ENCODE measurements at regions not wholly inside any gene's neighbourhood (a gene's known extent, or its start where the extent isn't known, plus 50 kb on each side); places are given as distances from the start of the nearest gene placed in this dataset.
A peak's percentile ranks its signal among the peaks of the same experiment; 100 is the strongest.
"Not testable (repeated sequence)": the region's sequence is repeated elsewhere in the genome, so short reads cannot be mapped to it uniquely, and the experiment has no call there.

DNA sequence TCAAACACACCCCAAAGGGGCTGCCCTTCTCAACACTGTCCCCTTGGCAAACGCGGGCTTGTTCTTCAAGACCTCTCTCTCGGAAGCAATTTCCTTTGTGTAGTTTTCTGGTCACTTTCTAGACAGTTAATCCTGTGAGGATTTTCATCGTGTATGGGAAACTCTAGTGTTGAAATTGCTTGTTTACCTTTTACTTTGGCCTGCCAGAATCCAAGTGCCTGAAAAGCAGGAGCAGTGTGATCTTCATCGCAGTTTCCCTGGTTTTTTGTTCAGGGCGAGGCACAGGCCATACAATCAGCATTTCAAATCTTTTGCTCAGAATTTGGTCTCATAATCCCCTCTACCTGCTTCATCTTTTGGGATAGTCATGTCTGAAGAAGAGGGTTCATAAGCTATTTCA is 115.7 kb upstream of the C9orf72 start:
- ChIA-PET CTCF (no interaction called here), POLR2A (no interaction called here)
- WGBS (ENCODE audit: insufficient coverage) = 100% methylated on average over 6 of the region's 6 CpGs

DNA sequence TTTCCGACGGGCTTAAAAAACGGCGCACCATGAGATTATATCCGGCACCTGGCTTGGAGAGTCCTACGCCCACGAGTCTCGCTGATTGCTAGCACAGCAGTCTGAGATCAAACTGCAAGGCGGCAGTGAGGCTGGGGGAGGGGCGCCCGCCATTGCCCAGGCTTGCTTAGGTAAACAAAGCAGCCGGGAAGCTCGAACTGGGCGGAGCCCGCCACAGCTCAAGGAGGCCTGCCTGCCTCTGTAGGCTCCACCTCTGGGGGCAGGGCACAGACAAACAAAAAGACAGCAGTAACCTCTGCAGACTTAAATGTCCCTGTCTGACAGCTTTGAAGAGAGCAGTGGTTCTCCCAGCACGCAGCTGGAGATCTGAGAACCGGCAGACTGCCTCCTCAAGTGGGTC is 117.5 kb upstream of the C9orf72 start:
- WGBS (ENCODE audit: insufficient coverage) = 100% methylated on average over 2 of the region's 17 CpGs
- DNase-seq; H3K27ac ChIP-seq (ENCODE audit: insufficient read depth in 1 of 2, low read depth in 1 of 2, low read length in 2 of 2, poor library complexity in 1 of 2, severe bottlenecking in 2 of 2): not testable (repeated sequence)

More for the DNA sequence above, 115.7 kb upstream of the C9orf72 start:
- Histone ChIP-seq H3K36me3 (ENCODE audit: control insufficient read depth in 4 of 4, insufficient read depth in 4 of 4, low read length in 3 of 4) (no peaks in the 10 kb centered on the region), H3K27ac (ENCODE audit: insufficient read depth in 1 of 2, low read depth in 1 of 2, low read length in 2 of 2, poor library complexity in 1 of 2, severe bottlenecking in 2 of 2) (no peak overlapping the region), H3K9me3 (ENCODE audit: control extremely low read depth in 1 of 5, control insufficient read depth in 4 of 5, insufficient read depth in 2 of 5, low read depth in 1 of 5, low read length in 4 of 5) (no peaks in the 10 kb centered on the region), H3K4me1 (ENCODE audit: control extremely low read depth in 1 of 4, control insufficient read depth in 4 of 4, insufficient read depth in 4 of 4, low read length in 3 of 4) (no peaks in the 10 kb centered on the region), H3K27me3 (replicated peaks in 2 of 5; ENCODE audit: control insufficient read depth in 4 of 5, insufficient read depth in 5 of 5, low read length in 4 of 5) (no peaks in the 10 kb centered on the region), H3K4me3 (ENCODE audit: control insufficient read depth in 1 of 7, extremely low read depth in 1 of 7, insufficient read depth in 4 of 7, low read depth in 2 of 7, low read length in 6 of 7) (no peak overlapping the region)
- DNase-seq = no peak

DNA sequence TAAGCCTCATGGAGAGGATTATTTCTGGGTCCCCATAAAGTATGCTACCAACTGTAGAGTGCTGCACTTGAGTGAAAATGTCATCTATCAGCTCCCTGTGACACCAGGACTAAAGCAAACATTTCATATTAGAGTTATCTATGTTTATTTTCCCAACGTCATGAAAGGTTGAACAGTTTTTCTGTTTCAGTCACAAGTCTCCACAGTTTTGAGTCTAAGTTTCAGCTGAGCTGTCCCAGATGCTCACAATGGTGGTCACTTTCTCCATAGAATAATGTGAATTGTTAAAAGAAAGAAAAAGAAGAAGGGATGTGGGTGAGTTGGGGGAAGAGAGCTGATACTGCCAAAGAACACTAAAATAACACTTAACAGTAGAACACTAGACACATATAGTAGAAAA is 126.3 kb upstream of the C9orf72 start:
- H3K9me3 ChIP-seq (ENCODE audit: control extremely low read depth in 1 of 5, control insufficient read depth in 4 of 5, insufficient read depth in 2 of 5, low read depth in 1 of 5, low read length in 4 of 5) = no peaks in the 10 kb centered on the region
- no peaks in the 10 kb centered on the region for H3K36me3 ChIP-seq (ENCODE audit: control insufficient read depth in 4 of 4, insufficient read depth in 4 of 4, low read length in 3 of 4)
- no peaks in the 10 kb centered on the region for H3K27me3 ChIP-seq (replicated peaks in 2 of 5; ENCODE audit: control insufficient read depth in 4 of 5, insufficient read depth in 5 of 5, low read length in 4 of 5)
- 100% methylated on average over 1 of the region's 1 CpG for WGBS (ENCODE audit: insufficient coverage)
- DNase-seq = no peak
- ChIA-PET CTCF (interaction anchor here (1.3 kb wide), 1 partner anchor 27 kb away, joined by 3 read pairs; no protein-coding TSS in a partner anchor), POLR2A (no interaction called here)
- H3K4me1 ChIP-seq (ENCODE audit: control extremely low read depth in 1 of 4, control insufficient read depth in 4 of 4, insufficient read depth in 4 of 4, low read length in 3 of 4) = peaks cover 3 to 16% (median 6%) of the 10 kb centered on the region in 4 experiments
- H3K27ac ChIP-seq (ENCODE audit: insufficient read depth in 1 of 2, low read depth in 1 of 2, low read length in 2 of 2, poor library complexity in 1 of 2, severe bottlenecking in 2 of 2) = no peak overlapping the region
- no peak overlapping the region for H3K4me3 ChIP-seq (ENCODE audit: control insufficient read depth in 1 of 7, extremely low read depth in 1 of 7, insufficient read depth in 4 of 7, low read depth in 2 of 7, low read length in 6 of 7)

More for the DNA sequence above, 117.5 kb upstream of the C9orf72 start:
- H3K4me3 ChIP-seq (ENCODE audit: control insufficient read depth in 1 of 7, extremely low read depth in 1 of 7, insufficient read depth in 4 of 7, low read depth in 2 of 7, low read length in 6 of 7); H3K27me3 ChIP-seq (replicated peaks in 2 of 5; ENCODE audit: control insufficient read depth in 4 of 5, insufficient read depth in 5 of 5, low read length in 4 of 5); H3K9me3 ChIP-seq (ENCODE audit: control extremely low read depth in 1 of 5, control insufficient read depth in 4 of 5, insufficient read depth in 2 of 5, low read depth in 1 of 5, low read length in 4 of 5); POLR2A ChIA-PET; H3K4me1 ChIP-seq (ENCODE audit: control extremely low read depth in 1 of 4, control insufficient read depth in 4 of 4, insufficient read depth in 4 of 4, low read length in 3 of 4); H3K36me3 ChIP-seq (ENCODE audit: control insufficient read depth in 4 of 4, insufficient read depth in 4 of 4, low read length in 3 of 4): not testable (repeated sequence)
- CTCF ChIA-PET = interaction anchor here (1.5 kb wide), 1 partner anchor 13 kb away, joined by 4 read pairs; no protein-coding TSS in a partner anchor

DNA sequence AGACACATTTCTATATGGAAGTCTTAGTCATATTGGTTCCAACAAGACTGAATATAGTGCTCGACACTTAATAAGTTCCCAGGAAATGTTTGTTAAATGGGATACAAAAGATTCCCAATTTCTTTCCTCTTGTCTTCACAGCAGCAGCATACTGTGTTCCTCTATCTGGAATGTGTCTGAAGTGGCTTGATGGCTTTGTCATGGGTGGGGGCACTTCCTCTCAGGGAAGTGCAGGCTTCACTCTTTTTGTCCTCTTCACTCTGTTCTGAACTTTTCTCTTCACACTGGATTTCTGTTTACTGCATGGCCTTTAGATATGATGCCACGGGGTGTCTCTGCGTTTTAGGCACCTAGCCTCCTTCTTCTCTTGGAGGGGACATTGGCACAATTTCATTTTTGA is 127.7 kb upstream of the C9orf72 start:
- H3K4me3 ChIP-seq (ENCODE audit: control insufficient read depth in 1 of 7, extremely low read depth in 1 of 7, insufficient read depth in 4 of 7, low read depth in 2 of 7, low read length in 6 of 7) = no peak overlapping the region
- 77% methylated on average over 3 of the region's 3 CpGs for WGBS (ENCODE audit: insufficient coverage)
- H3K36me3 ChIP-seq (ENCODE audit: control insufficient read depth in 4 of 4, insufficient read depth in 4 of 4, low read length in 3 of 4) = no peaks in the 10 kb centered on the region
- H3K27me3 ChIP-seq (replicated peaks in 2 of 5; ENCODE audit: control insufficient read depth in 4 of 5, insufficient read depth in 5 of 5, low read length in 4 of 5) = no peaks in the 10 kb centered on the region
- CTCF ChIA-PET = interaction anchor here (1.3 kb wide), 1 partner anchor 26 kb away, joined by 3 read pairs; no protein-coding TSS in a partner anchor
- H3K4me1 ChIP-seq (ENCODE audit: control extremely low read depth in 1 of 4, control insufficient read depth in 4 of 4, insufficient read depth in 4 of 4, low read length in 3 of 4) = peaks cover 3 to 16% (median 6%) of the 10 kb centered on the region in 4 experiments
- POLR2A ChIA-PET = no interaction called here
- no peak for DNase-seq
- H3K27ac ChIP-seq (ENCODE audit: insufficient read depth in 1 of 2, low read depth in 1 of 2, low read length in 2 of 2, poor library complexity in 1 of 2, severe bottlenecking in 2 of 2) = no peak overlapping the region
- no peaks in the 10 kb centered on the region for H3K9me3 ChIP-seq (ENCODE audit: control extremely low read depth in 1 of 5, control insufficient read depth in 4 of 5, insufficient read depth in 2 of 5, low read depth in 1 of 5, low read length in 4 of 5)

DNA sequence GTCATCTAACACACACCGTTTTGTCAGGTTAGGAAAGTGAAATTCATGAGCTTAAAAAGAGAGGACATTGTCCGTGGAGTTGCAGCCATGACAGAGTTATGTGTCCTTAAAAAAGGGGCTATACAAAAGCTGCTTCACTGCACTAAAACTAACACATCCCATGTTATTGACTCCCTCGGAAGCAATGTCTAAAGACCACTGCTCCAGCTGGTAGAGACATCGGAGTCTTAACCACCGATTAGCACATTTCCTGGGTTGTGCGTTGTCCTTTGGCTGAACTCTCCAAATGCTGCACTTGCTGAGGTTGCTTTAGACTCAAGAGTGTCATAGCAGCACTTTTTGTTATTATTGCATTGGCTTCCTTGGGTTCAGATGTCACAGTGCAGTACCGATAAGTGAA is 128.3 kb upstream of the C9orf72 start:
- Histone ChIP-seq H3K36me3 (ENCODE audit: control insufficient read depth in 4 of 4, insufficient read depth in 4 of 4, low read length in 3 of 4) (no peaks in the 10 kb centered on the region), H3K4me3 (ENCODE audit: control insufficient read depth in 1 of 7, extremely low read depth in 1 of 7, insufficient read depth in 4 of 7, low read depth in 2 of 7, low read length in 6 of 7) (no peak overlapping the region), H3K9me3 (ENCODE audit: control extremely low read depth in 1 of 5, control insufficient read depth in 4 of 5, insufficient read depth in 2 of 5, low read depth in 1 of 5, low read length in 4 of 5) (no peaks in the 10 kb centered on the region), H3K27me3 (replicated peaks in 2 of 5; ENCODE audit: control insufficient read depth in 4 of 5, insufficient read depth in 5 of 5, low read length in 4 of 5) (no peaks in the 10 kb centered on the region), H3K27ac (ENCODE audit: insufficient read depth in 1 of 2, low read depth in 1 of 2, low read length in 2 of 2, poor library complexity in 1 of 2, severe bottlenecking in 2 of 2) (no peak overlapping the region), H3K4me1 (ENCODE audit: control extremely low read depth in 1 of 4, control insufficient read depth in 4 of 4, insufficient read depth in 4 of 4, low read length in 3 of 4) (peaks cover 3 to 16% (median 6%) of the 10 kb centered on the region in 4 experiments)
- DNase-seq = peak in 2 of 3 donors; percentile 40 to 65
- ChIA-PET POLR2A (no interaction called here), CTCF (no interaction called here)
- 51% methylated on average over 5 of the region's 7 CpGs for WGBS (ENCODE audit: insufficient coverage)

DNA sequence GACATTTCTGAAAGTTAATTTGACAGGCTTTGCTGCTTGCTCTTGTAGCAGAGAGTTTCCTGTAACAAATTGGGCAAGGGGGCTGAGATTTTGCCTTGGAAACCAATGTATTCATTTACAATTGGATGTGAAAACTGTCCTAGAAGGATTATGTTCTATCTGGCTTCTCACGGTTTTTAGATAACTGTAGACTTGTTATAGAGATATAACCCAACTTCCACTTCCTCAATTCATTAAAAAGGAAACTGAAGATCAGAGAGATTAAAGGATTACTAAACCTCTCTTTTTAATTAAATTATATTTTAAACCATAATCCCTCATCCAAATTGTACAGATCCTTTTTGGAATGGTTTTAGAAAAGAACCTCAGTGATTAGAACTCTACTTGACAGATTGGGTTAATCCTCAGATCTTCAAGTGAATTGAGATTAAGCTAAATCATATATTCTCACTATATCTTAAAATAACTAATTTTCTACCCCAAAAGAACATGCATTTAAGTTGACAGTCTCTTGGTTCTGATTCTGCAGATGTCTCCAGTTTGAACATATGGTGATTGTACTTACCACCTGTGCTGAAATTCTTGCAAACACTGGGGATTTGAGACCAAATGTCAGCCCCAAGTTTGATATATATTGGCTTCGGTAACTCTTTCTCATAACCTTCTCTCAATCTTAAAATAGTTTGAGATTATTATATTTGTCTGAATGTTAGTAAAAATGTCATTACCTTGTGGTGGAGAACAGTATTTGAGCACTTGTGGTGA is 130.1 kb upstream of the C9orf72 start:
- ChIA-PET CTCF (interaction anchor here (1.7 kb wide), 1 partner anchor 12 kb away, joined by 4 read pairs; no protein-coding TSS in a partner anchor), POLR2A (no interaction called here)
- DNase-seq = peak in 2 of 3 donors; percentile 39 to 41
- no CpG with 5 or more reads among the region's 2 CpGs for WGBS (ENCODE audit: insufficient coverage)
- Histone ChIP-seq H3K4me3 (ENCODE audit: control insufficient read depth in 1 of 7, extremely low read depth in 1 of 7, insufficient read depth in 4 of 7, low read depth in 2 of 7, low read length in 6 of 7) (no peak overlapping the region), H3K27me3 (replicated peaks in 2 of 5; ENCODE audit: control insufficient read depth in 4 of 5, insufficient read depth in 5 of 5, low read length in 4 of 5) (no peaks in the 10 kb centered on the region), H3K27ac (ENCODE audit: insufficient read depth in 1 of 2, low read depth in 1 of 2, low read length in 2 of 2, poor library complexity in 1 of 2, severe bottlenecking in 2 of 2) (no peak overlapping the region), H3K36me3 (ENCODE audit: control insufficient read depth in 4 of 4, insufficient read depth in 4 of 4, low read length in 3 of 4) (no peaks in the 10 kb centered on the region), H3K4me1 (ENCODE audit: control extremely low read depth in 1 of 4, control insufficient read depth in 4 of 4, insufficient read depth in 4 of 4, low read length in 3 of 4) (peaks cover 3 to 16% (median 6%) of the 10 kb centered on the region in 4 experiments), H3K9me3 (ENCODE audit: control extremely low read depth in 1 of 5, control insufficient read depth in 4 of 5, insufficient read depth in 2 of 5, low read depth in 1 of 5, low read length in 4 of 5) (no peaks in the 10 kb centered on the region)

DNA sequence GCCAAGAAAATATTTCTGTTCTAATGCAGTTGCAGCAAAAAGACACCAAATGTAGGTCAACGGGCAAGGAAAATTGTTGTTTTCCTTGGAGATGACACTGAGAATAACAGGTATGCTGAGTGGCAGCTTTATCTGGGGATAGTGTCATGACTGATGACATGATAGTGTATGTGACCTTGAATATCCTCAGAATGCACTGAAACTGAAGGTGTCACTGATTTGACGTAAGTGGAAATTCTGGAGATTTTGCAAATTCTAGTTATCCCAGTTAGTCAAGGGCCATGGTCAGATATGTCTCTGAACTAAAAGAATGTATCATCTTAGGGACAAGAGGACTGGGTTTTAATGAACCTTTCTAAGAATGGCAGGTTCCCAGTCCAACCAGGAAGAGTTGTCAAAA is 138.0 kb upstream of the C9orf72 start:
- POLR2A ChIA-PET = no interaction called here
- Histone ChIP-seq H3K36me3 (ENCODE audit: control insufficient read depth in 4 of 4, insufficient read depth in 4 of 4, low read length in 3 of 4) (no peaks in the 10 kb centered on the region), H3K27me3 (replicated peaks in 2 of 5; ENCODE audit: control insufficient read depth in 4 of 5, insufficient read depth in 5 of 5, low read length in 4 of 5) (peaks cover 0 to 4% (median 0%) of the 10 kb centered on the region in 5 experiments), H3K4me1 (ENCODE audit: control extremely low read depth in 1 of 4, control insufficient read depth in 4 of 4, insufficient read depth in 4 of 4, low read length in 3 of 4) (no peaks in the 10 kb centered on the region), H3K9me3 (ENCODE audit: control extremely low read depth in 1 of 5, control insufficient read depth in 4 of 5, insufficient read depth in 2 of 5, low read depth in 1 of 5, low read length in 4 of 5) (peaks cover 0 to 1% (median 0%) of the 10 kb centered on the region in 5 experiments), H3K4me3 (ENCODE audit: control insufficient read depth in 1 of 7, extremely low read depth in 1 of 7, insufficient read depth in 4 of 7, low read depth in 2 of 7, low read length in 6 of 7) (no peak overlapping the region), H3K27ac (ENCODE audit: insufficient read depth in 1 of 2, low read depth in 1 of 2, low read length in 2 of 2, poor library complexity in 1 of 2, severe bottlenecking in 2 of 2) (no peak overlapping the region)
- WGBS (ENCODE audit: insufficient coverage) = 91% methylated on average over 2 of the region's 2 CpGs
- CTCF ChIA-PET = no interaction called here
- DNase-seq = no peak
